H9 (cell line): ENCODE measurements at regions not wholly inside any gene's neighbourhood (a gene's known extent, or its start where the extent isn't known, plus 50 kb on each side); places are given as distances from the start of the nearest gene placed in this dataset.

Experiments used
- DNase-seq: peaks from one replicate; pipeline ENCODE4 v3.0.0-alpha.2; 2017
- H2AFZ ChIP-seq: one replicate; pipeline ENCODE4 v1.6.1; 2013; ENCODE audit warnings: mild to moderate bottlenecking, low read length, control low read depth, moderate library complexity
- H2AK5ac ChIP-seq: 2 replicates; pipeline ENCODE4 v1.6.1; 2013; ENCODE audit warnings: low read length, control low read depth, mixed read lengths; ENCODE audit not compliant: insufficient read length
- H2BK120ac ChIP-seq: one replicate; pipeline ENCODE4 v1.6.1; 2013; ENCODE audit warnings: low read depth, mild to moderate bottlenecking, low read length, control low read depth, inconsistent platforms; ENCODE audit not compliant: poor library complexity, severe bottlenecking
- H2BK12ac ChIP-seq: 2 replicates; pipeline ENCODE4 v1.6.1; 2013; ENCODE audit warnings: low read length, control low read depth, mixed read lengths, low read depth; ENCODE audit not compliant: insufficient read length
- H2BK15ac ChIP-seq: 2 replicates; pipeline ENCODE4 v1.6.1; 2013; ENCODE audit warnings: low read depth, low read length, control low read depth
- H2BK20ac ChIP-seq: one replicate; pipeline ENCODE4 v1.6.1; 2013; ENCODE audit warnings: low read depth, mild to moderate bottlenecking, low read length, control low read depth, inconsistent platforms; ENCODE audit not compliant: poor library complexity, severe bottlenecking
- H2BK5ac ChIP-seq: 2 replicates; pipeline ENCODE4 v1.6.1; 2013; ENCODE audit warnings: low read length, control low read depth, mixed read lengths; ENCODE audit not compliant: insufficient read length
- H3K14ac ChIP-seq: 2 replicates; pipeline ENCODE4 v1.6.1; 2013; ENCODE audit warnings: low read length, control low read depth; ENCODE audit not compliant: insufficient read depth
- H3K18ac ChIP-seq: 2 replicates; pipeline ENCODE4 v1.6.1; 2013; ENCODE audit warnings: low read depth, mild to moderate bottlenecking, mixed read lengths, low read length, control low read depth; ENCODE audit not compliant: insufficient read length
- H3K23ac ChIP-seq: 2 replicates; pipeline ENCODE4 v1.6.1; 2013; ENCODE audit warnings: low read length, control low read depth, mixed read lengths, low read depth; ENCODE audit not compliant: insufficient read length
- H3K23me2 ChIP-seq: 2 replicates; pipeline ENCODE4 v1.6.1; 2013; ENCODE audit warnings: low read depth, mild to moderate bottlenecking, mixed read lengths, low read length, control low read depth; ENCODE audit not compliant: insufficient read length, poor library complexity, severe bottlenecking
- H3K27ac ChIP-seq: 2 replicates; pipeline ENCODE4 v1.5.1; 2013; ENCODE audit warnings: low read length, control low read depth, mixed read lengths, low read depth; ENCODE audit not compliant: insufficient read length
- H3K27me3 ChIP-seq: 2 replicates; pipeline ENCODE4 v1.6.1; 2013; ENCODE audit warnings: low read length, control low read depth, inconsistent platforms; ENCODE audit not compliant: insufficient read depth
- H3K4ac ChIP-seq: 2 replicates; pipeline ENCODE4 v1.6.1; 2013; ENCODE audit warnings: low read depth, mild to moderate bottlenecking, control low read depth, inconsistent platforms, low read length, moderate library complexity
- H3K4me1 ChIP-seq: 2 replicates; pipeline ENCODE4 v1.6.1; 2013; ENCODE audit warnings: low read length, control low read depth, inconsistent platforms; ENCODE audit not compliant: insufficient read depth
- H3K4me2 ChIP-seq: 2 replicates; pipeline ENCODE4 v1.6.1; 2013; ENCODE audit warnings: low read length, control low read depth, mixed read lengths; ENCODE audit not compliant: insufficient read length, insufficient read depth
- H3K56ac ChIP-seq: 2 replicates; pipeline ENCODE4 v1.6.1; 2013; ENCODE audit warnings: low read depth, mild to moderate bottlenecking, mixed read lengths, low read length, control low read depth; ENCODE audit not compliant: insufficient read length
- H3K79me1 ChIP-seq: 2 replicates; pipeline ENCODE4 v1.6.1; 2013; ENCODE audit warnings: low read depth, mild to moderate bottlenecking, moderate library complexity, low read length, control low read depth, inconsistent platforms; ENCODE audit not compliant: insufficient read depth, poor library complexity, severe bottlenecking
- H3K79me2 ChIP-seq: 2 replicates; pipeline ENCODE4 v1.6.1; 2013; ENCODE audit warnings: low read length, control low read depth, inconsistent platforms; ENCODE audit not compliant: insufficient read depth
- H3K9ac ChIP-seq: 2 replicates; pipeline ENCODE4 v1.6.1; 2013; ENCODE audit warnings: low read length, control low read depth, mixed read lengths; ENCODE audit not compliant: insufficient read length; ENCODE audit errors: extremely low read depth
- H3K9me3 ChIP-seq: one replicate; pipeline ENCODE4 v1.6.1; 2013; ENCODE audit warnings: low read depth, low read length, inconsistent platforms; ENCODE audit not compliant: control insufficient read depth
- H3T11ph ChIP-seq: one replicate; pipeline ENCODE4 v1.6.1; 2013; ENCODE audit warnings: mild to moderate bottlenecking, low read length, control low read depth, inconsistent platforms
- H4K20me1 ChIP-seq: one replicate; pipeline ENCODE4 v1.6.1; 2013; ENCODE audit not compliant: control insufficient read depth, insufficient read length, insufficient read depth
- H4K5ac ChIP-seq: 2 replicates; pipeline ENCODE4 v1.6.1; 2013; ENCODE audit warnings: low read depth, mild to moderate bottlenecking, mixed read lengths, low read length, control low read depth; ENCODE audit not compliant: insufficient read length
- H4K8ac ChIP-seq: replicated peaks from 2 replicates; pipeline ENCODE4 v1.6.1; 2013; ENCODE audit warnings: low read length, control low read depth, mixed read lengths, low read depth; ENCODE audit not compliant: insufficient read length
- H4K91ac ChIP-seq: 2 replicates; pipeline ENCODE4 v1.6.1; 2013; ENCODE audit warnings: low read depth, mild to moderate bottlenecking, moderate library complexity, mixed read lengths, low read length, control low read depth; ENCODE audit not compliant: insufficient read length
- H3K27ac Mint-ChIP-seq, 3 experiments: 2 replicates in 2 of 3; 3 replicates in 1 of 3; pipeline ENCODE4 v1.8.0; 2020 to 2021; ENCODE audit warnings: mixed read lengths in 3 of 3, mild to moderate bottlenecking in 1 of 3, moderate library complexity in 1 of 3
- H3K27me3 Mint-ChIP-seq: 2 replicates; pipeline ENCODE4 v1.8.0; 2021; ENCODE audit warnings: low read depth, mild to moderate bottlenecking, moderate library complexity, mixed read lengths
- H3K36me3 Mint-ChIP-seq, 3 experiments: 2 replicates in 2 of 3; 3 replicates in 1 of 3; pipeline ENCODE4 v1.8.0; 2020 to 2021; ENCODE audit warnings: low read depth in 3 of 3, mixed read lengths in 3 of 3; ENCODE audit not compliant: insufficient read depth in 1 of 3
- H3K4me1 Mint-ChIP-seq, 2 experiments: 2 replicates each; pipeline ENCODE4 v1.8.0; 2020; ENCODE audit warnings: mixed read lengths in 2 of 2
- H3K4me3 Mint-ChIP-seq, 2 experiments: 2 replicates in 1 of 2; 3 replicates in 1 of 2; pipeline ENCODE4 v1.8.0; 2020 to 2021; ENCODE audit warnings: mild to moderate bottlenecking in 2 of 2, mixed read lengths in 2 of 2, moderate library complexity in 1 of 2
- H3K9me3 Mint-ChIP-seq, 2 experiments: 2 replicates in 1 of 2; 3 replicates in 1 of 2; pipeline ENCODE4 v1.8.0; 2020; ENCODE audit warnings: mild to moderate bottlenecking in 2 of 2, mixed read lengths in 2 of 2, moderate library complexity in 1 of 2
- CTCF ChIP-seq: fragments of 200-600 bp; sonication (generic); conservative IDR thresholded peaks from 3 replicates; pipeline ENCODE4 v1.8.0; 2021; ENCODE audit warnings: antibody characterized with exemption, mild to moderate bottlenecking
- whole genome bisulfite sequencing: extraction: QIAGEN DNeasy Blood & Tissue Kit; methylation state at CpG from one replicate; pipeline ENCODE4 v1.1.7; 2013; ENCODE audit warnings: missing lambda C conversion rate, low lambda C conversion rate, mixed read lengths; ENCODE audit not compliant: insufficient read length; ENCODE audit errors: extremely low coverage; 5-methylcytosine and 5-hydroxymethylcytosine counted together

GRCh38 chr19:57008432-57008831 is 111.4 kb upstream of the USP29 start:
- Histone ChIP-seq H2BK12ac (no peak overlapping the region), H3K9me3 (peaks cover 67% of the 10 kb centered on the region), H3K4me2 (no peak overlapping the region), H2AFZ (no peak overlapping the region), H2BK20ac (no peak overlapping the region), H3K56ac (no peak overlapping the region), H3K79me1 (no peaks in the 10 kb centered on the region), H3K23ac (no peak overlapping the region), H4K20me1 (no peaks in the 10 kb centered on the region), H2BK5ac (no peak overlapping the region), H3K27me3 (no peaks in the 10 kb centered on the region), H3K14ac (no peak overlapping the region), H4K8ac (no peak overlapping the region), H4K91ac (no peak overlapping the region), H3K18ac (no peak overlapping the region), H4K5ac (no peak overlapping the region), H3K9ac (no peak overlapping the region), H3T11ph (no peak overlapping the region), H2AK5ac (no peak overlapping the region), H2BK15ac (no peak overlapping the region), H3K4me1 (no peaks in the 10 kb centered on the region), H3K27ac (no peak overlapping the region), H3K4ac (no peak overlapping the region), H3K23me2 (no peaks in the 10 kb centered on the region), H3K79me2 (no peaks in the 10 kb centered on the region), H2BK120ac (no peak overlapping the region)
- Mint-ChIP-seq H3K9me3 (peaks cover 85 to 87% of the 10 kb centered on the region in 2 experiments), H3K27ac (no peak overlapping the region), H3K4me1 (no peaks in the 10 kb centered on the region), H3K4me3 (no peak overlapping the region), H3K27me3 (peaks cover 3% of the 10 kb centered on the region; the same call in 1 of the 2 replicates), H3K36me3 (peaks cover 4 to 47% (median 24%) of the 10 kb centered on the region in 3 experiments; a peak in 6 of 7 replicates)
- no peak for TF ChIP-seq CTCF
- no CpG with 5 or more reads among the region's 6 CpGs for WGBS
- no peak for DNase-seq
